GM18858 (cell line): ENCODE measurements at regions not wholly inside any gene's neighbourhood (a gene's known extent, or its start where the extent isn't known, plus 50 kb on each side); places are given as distances from the start of the nearest gene placed in this dataset.
"Not testable (repeated sequence)": the region's sequence is repeated elsewhere in the genome, so short reads cannot be mapped to it uniquely, and the experiment has no call there.

Source experiments
- ATAC-seq: cut with Tn5 transposase; IDR thresholded peaks from one replicate; pipeline ENCODE4 v1.9.1; 2021; ENCODE audit not compliant: unreplicated experiment

DNA sequence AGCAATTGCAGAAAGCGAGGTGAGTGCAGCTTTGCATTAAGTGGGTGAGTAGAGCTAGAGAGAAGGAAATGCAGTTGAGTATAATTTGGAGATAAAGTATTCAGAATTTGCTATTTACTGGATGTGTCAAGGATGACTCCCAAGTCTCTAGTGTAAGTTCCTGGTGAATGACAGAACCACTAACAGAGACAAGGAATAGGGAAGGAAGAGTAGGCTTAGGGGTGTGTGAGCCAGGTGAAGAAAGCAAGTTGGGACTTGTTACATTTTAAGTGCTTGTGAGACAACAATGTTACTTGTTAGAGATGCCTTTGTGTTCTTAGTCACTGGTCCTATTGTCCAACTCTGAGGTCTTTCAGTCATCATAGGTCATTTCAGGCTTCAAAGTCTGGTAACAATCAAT lies 70.8 kb downstream of the TBC1D26 start:
- ATAC-seq, result not testable (repeated sequence)

DNA sequence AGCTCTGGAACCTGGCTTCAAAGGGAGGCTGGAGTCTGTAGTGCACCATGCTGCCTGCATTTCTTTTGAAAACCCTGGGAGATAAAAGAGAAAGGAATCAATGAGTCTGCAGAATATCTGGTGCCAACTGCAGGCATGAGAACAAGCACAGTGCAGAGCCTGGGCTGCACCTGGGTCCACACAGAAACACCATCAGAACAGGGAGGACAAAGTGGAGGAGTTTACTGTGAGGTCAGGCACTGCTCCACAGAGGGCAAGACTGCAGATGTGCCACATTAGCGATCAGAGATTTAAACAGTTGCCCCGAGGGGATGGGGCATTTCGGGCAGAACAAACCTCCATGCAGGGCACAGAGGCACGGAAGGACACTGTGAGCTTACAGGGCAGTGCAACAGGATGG lies 74.7 kb downstream of the TBC1D26 start:
- ATAC-seq, result not testable (repeated sequence)

DNA sequence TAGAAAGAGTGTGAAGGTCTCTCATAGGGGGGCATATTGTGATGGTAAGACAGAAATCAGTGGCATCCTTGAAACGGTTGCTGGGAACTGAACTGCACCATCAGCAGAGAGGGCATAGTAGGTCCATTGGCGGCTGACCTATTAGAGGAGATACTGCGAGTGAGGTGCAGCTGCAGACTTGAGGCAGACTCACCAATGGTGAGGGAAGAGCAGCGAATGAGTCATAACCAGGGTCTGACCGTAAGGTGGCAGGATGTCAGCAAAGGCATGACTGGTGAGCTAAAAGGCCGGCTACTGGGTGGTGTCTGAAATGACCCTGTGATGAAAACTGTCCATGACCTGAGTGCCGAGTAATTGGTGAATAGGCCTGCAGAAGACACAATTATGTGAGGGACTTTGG lies 81.3 kb downstream of the TBC1D26 start:
- not testable (repeated sequence) for ATAC-seq

DNA sequence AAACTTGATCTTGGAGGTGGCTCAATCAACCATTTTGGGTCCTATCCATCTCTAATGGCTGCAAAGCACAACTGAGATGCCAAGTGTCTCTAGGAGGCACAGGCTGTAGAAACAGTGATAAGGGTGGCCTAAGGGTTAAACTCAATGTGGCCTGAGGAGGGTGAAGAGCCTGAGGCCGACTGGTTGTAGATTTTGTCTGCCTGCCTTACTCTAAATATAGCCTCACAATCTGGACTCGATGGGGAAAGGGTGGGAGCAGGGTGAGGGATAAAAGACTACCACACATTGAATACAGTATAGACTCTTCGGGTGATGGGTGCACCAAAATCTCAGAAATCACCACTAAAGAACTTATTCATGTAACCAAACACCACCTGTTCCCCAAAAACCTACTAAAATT lies 81.9 kb downstream of the TBC1D26 start:
- ATAC-seq, result not testable (repeated sequence)

DNA sequence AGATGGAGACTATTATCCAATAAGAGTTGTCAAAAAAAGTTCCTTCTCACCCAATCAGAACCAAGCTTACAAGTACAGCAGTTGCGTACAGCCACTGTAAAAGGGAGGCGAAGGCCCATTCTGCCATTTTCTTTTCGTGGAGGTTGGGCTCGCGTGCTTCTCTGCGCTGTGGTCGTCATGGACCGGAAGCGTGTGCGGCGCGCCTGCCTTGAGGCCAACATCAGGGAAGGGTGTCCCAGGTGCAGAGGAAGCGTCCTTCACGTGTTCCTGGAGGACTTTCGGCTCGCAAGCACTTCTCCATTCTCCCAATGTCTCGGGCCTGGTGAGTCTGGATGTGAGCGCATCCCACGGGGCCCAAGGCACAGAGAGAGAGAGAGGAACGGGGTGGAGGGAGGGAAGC lies 85.8 kb downstream of the TBC1D26 start:
- ATAC-seq, result not testable (repeated sequence)

DNA sequence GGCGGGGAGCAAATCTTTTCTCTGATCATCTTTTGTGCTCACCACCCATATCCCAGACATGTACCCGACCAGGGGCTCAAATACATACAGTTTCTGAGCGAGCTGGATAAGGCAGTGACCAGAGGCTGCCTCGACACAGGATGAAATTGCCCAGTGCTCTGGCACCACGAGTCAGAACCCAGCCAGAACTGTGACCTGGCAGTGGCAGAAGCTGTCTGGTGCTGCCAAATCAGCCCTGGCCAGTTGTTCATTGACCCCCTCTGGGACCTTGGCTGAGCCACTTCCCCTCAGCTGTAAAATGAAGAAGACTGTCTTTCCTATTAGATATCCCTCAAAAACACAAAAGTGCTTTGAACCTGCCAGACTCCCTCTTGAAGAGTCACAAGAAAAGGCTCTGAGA lies 90.2 kb downstream of the TBC1D26 start:
- not testable (repeated sequence) for ATAC-seq

DNA sequence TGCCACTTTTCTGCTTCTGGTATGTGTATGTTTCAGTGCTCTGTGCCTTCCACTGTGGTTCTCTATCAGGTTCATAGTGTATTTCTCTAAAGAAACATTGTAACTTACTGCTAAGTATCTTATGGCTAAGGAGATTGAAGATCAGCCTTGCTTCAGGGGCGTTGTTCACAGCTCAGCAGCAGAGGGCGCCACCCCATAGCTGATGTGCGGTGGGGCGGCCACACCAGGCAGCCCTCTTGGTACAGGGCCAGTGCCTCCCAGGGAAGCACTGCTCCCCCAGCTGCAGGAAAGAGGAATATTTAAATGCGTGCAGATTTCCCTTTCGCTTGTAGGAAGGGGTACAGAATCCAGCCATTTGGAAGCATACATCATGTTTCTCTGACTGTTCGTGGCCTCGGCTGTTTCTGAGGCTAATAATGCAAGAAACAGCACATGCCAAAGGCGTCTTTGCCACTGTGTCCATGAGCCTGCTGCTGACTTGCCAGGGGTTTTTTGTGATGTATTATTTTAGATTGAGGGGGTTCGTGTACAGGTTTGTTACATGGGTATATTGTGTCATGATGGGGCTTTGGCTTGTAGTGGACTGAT lies 96.7 kb downstream of the TBC1D26 start:
- ATAC-seq, result not testable (repeated sequence)

DNA sequence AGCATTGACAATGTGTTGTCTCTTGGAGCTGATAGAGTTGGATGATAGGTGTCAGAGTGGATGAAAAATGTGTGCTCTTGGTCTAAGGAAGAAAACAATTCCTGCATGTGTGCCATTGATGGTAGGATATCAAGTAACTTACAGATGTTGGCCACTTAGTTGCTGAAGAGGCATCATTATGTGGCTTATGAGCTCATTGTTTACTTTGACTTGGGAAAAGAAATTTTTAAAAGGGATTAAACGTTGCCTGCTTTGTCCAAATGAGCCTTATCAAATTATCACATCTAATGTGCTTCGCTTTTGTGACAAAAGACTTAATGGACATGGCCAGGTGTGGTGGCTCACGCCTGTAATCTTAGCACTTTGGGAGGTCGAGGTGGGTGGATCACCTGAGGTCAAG lies 98.1 kb downstream of the TBC1D26 start:
- ATAC-seq, result not testable (repeated sequence)

DNA sequence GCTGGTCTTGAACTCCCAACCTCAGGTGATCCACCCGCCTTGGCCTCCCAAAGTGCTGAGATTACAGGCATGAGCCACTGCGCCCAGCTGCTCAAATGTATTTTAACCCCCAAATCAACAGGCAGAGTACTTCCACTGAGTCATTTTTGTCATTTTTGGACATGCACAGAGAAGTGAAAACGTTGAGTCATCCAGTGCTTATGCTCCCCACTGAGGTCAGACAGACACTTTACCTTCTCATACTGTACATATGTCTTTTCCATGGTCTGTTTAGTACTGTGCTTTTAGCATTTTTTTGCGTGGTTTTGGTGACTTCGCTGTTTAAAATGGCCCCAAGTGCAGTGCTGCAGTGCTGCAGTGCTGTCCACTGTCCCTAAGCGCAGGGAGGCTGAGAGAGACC lies 99.1 kb downstream of the TBC1D26 start:
- peak; percentile 96 for ATAC-seq

DNA sequence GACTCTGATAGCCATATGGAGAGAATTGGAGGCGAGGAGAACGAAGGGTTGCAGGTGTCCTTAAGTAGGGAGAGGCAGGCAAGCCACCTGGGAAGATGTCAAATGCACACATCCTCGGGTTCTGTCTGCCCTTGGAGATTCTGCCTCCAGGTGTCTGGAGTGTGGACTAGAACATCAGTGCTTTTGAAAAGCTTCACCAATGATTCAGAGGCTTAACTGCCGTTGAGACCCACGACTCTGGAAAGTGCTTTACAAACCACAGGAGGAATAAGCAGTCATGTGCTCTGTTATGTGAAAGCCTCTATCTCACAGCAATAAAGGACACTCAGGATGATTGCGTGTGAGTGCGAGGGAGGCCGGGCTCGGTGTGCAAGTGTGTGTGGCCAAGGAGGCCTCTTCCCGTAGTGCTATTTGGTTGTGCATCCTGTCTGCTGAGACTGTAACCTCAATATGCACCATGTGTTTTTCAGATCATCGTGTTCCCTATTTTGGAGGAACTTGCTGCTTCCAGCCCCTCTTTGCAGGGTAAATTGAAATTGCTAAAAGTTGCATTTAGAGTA lies 100.9 kb downstream of the TBC1D26 start:
- not testable (repeated sequence) for ATAC-seq

DNA sequence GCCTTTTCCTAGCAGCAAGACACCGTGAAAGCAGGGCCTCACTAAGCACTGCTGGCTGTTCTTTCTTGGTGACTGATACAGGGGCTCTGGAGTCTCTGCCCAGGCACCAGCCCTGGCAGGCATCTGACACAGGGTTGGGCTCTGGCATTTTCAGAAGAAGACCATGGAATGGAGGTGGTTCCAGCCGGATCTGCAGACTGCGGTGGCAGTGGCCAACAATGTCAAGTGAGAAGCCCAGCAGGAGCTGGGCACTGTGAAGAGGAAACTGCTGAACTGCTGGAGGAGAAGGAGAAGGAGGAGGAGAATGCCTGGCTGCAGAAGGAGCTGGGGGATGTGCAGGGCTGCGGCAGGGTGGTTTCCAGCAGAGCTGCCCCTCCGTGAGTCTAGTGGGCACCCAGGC lies 101.8 kb downstream of the TBC1D26 start:
- ATAC-seq, result not testable (repeated sequence)

DNA sequence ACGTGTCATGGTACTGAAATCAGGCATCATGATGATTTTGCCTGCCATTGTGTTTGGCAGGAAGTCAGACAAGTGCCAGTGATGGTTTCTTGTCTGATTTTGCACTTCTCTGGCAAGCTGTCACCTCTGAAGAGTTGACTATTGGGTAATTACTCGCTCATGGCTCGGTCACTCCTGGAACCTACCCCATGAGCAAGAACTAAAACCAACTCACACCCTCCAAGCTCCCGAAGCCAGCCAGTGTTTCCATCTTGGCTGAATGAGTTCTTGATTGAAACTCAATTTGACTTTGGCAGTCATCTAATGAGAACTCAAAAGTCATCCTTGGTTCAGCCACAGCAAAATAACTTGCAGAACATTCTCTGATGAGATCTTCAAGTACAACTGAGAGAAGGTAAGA lies 103.4 kb downstream of the TBC1D26 start:
- ATAC-seq, result not testable (repeated sequence)

DNA sequence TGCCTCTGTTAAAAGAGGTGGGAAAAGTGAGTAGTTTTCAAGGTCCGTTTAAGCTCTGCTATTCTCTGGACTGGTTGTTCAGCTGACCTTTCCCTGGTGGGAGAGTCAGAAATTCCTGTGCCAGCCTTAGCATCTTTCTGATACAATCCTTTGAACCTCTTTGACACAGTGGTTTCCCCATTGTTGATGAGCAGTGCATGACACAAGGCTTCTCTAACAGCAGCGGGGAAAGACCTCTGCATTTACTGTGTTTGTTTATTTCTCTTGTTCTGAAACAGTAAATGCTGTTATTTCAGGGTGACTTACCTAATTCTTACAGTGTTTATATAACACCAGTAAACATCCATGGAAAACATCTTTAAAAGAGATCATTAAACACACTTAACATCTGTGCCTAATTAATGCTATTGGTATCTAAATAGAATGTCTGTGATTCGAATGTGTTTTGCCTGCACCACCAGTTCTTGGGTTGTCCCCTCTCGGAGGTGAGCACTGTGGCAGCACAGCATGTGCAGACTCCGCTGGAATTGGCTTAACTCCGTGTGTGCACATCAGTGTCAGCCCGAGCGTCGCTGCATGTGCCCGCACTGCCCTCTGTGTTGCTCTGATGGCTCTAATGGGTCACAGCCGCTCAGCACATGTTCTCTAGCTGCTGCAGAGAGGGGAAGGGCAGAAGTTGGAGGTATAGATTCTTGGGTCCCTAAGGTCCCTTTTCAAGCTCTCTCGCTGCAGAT lies 104.3 kb downstream of the TBC1D26 start:
- ATAC-seq, result not testable (repeated sequence)

DNA sequence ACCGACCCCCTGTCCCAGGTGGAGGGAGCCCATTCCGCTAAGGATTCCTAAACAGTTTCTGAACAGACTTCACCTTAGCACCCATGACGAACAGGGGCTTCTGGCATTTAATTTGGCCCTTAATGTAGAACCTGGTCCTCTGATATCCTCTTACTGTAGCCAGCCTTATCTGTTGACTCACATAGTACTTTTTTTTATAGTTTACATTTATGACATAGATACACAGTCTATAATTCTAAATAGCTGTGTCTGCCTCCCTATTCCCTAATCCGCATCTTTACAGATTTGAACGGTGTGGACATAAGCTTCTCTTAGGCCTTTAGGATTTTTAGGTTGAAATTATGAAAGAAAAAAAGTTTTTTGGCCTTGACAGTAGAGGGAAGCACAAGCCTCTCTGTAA lies 104.9 kb downstream of the TBC1D26 start:
- ATAC-seq, result not testable (repeated sequence)

DNA sequence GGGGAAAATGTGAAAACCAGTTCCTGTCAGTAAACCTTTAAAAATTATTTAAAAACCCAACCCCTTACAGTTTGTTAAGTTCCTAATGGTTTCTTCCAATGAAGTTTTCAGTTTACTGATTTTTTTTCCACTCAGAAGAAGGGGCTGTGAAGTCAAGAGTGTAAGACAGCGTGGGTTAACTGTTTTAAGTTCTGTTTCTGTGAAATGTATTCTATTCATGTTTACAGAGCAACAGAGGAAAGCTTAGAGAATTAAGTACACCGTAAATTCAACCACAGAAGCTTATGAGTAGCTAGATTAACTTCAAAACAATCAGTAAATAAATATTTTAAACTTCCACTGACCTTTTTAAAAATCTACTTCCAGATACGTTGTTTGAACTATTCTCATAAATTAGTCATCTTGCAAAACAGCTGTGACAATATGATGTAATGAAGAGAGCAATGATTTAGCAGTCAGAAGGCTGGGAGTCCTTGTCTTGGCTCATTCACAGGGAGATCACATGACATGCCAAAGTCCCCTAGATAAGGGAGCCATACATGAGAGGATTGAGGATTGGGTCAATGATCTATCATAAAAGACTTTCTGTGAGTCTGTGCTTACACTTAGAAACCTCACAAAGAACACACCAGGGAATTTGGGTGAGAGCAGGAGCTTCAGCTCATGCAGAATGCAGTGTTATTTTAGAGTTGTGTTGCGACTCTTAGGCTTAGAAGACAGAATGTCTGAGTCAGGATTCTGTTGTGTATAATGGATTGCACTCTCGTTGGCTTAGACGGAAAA lies 97.3 kb upstream of the ADORA2B start:
- ATAC-seq, result not testable (repeated sequence)

DNA sequence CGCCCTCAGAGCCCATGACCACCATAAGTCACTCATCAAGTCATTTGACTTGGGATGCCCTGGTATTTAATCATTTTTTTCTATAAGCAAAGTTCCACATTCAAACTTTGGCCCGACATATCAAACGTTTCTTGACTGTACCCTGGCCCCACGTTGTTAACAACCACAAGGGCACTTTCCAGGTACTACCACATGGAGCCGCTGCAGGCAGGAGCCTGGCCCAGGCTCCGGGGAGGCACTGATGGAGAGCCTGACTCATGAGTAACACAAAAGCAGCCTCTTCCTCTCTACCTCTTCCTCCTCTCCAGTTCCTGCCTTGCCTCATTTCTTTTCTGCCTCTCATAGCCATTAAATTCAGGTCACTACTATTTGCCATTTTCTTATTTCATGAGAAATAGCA lies 95.9 kb upstream of the ADORA2B start:
- ATAC-seq, result not testable (repeated sequence)

DNA sequence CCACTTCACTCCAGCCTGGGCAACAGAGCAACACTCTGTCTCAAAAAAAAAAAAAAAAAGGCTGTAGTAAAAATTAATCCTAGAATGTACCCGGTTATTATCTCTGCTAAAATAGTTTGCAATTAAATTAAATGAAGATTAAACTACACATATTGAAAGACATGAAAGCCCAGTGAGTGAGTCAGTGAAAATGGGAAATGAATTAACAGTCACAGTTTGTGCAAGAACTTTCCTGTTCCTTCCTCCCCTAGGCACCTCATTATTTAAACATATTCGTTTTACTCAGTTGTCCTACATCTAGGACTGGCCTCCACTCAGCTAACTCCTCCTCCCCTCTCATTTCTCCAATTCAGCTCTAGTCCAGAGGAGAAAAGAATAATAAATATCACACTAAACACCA lies 94.9 kb upstream of the ADORA2B start:
- not testable (repeated sequence) for ATAC-seq

DNA sequence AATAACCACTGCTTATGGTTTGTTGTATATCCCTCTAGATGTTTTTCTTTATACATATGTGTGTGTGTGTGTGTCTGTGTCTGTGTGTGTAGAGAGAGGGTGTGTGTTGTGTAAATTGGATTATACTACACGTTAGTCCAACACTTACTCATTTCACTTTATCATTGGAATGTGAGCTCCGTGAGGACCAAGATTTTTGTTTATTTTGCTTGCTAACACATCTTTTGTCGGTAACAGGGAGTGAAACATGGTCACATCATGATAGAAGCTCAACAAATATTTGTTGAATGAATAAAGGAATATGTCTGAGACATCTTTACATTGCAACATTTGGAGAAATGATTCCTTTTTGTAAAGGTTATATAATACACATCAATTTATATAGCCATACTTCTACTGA lies 94.2 kb upstream of the ADORA2B start:
- not testable (repeated sequence) for ATAC-seq

DNA sequence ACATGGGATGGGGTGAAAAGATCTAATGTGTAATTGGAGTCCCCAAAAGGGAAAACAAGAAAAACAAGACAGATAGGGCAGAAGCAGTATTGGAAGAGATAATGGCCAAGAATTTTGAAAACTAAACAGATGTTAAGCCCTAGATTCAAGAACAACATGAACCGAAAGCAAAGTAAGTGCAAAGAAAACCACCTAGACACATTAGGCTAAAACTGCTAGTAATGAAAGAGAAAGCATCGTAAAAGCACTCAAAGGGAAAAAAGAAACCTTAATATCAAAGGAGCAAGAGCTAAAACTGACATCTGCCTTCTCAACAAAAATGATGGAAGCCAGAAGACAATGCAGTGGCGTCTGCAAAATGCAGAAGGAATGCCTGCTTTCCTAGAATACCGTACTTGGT lies 92.1 kb upstream of the ADORA2B start:
- ATAC-seq, result not testable (repeated sequence)

DNA sequence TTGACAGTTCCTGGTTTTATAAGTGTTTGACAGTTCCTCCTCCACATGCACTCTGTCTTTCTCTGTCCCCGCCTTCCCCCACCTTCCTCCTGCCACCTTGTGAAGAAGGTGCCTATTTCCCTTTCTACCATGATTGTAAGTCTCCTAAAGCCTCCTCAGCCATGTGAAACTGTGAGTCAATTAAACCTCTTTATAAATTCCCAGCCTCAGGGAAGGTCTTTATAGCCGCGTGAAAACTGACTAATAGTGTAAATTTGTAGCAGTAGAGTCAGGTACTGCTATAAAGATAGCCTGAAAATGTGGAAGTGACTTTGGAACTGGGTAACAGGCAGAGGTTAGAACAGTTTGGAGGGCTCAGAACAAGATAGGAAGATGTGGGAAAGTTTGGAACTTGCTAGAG lies 88.7 kb upstream of the ADORA2B start:
- ATAC-seq, result not testable (repeated sequence)

DNA sequence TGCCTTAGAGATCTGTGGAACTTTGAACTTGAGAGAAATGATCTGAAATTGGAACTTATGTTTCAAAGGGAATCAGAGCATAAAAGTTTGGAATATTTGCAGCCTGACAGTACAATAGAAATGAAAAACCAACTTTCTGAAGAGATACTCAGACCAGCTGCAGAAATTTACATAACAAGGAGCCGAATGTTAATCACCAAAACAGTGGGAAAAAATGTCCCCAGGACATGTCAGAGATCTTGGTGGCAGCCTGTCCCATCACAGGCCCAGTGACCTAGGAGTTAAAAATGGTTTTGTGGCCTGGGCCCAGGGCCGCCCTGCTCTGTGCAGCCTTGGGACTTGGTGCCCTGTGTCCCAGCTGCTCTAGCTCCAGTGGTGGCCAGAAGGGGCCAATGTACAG lies 88.2 kb upstream of the ADORA2B start:
- not testable (repeated sequence) for ATAC-seq
